Activated CD4-positive, alpha-beta T cell treated with anti-CD3 and anti-CD28 coated beads for 48 hours (primary cell): ENCODE measurements at regions not wholly inside any gene's neighbourhood (a gene's known extent, or its start where the extent isn't known, plus 50 kb on each side); places are given as distances from the start of the nearest gene placed in this dataset.

Source experiments
- DNase-seq: peaks from one replicate; pipeline ENCODE4 v3.0.0-alpha.2; 2020

GRCh38 chr4:43999669-44000068 lies 448.9 kb downstream of the KCTD8 start:
- no peak for DNase-seq

DNA sequence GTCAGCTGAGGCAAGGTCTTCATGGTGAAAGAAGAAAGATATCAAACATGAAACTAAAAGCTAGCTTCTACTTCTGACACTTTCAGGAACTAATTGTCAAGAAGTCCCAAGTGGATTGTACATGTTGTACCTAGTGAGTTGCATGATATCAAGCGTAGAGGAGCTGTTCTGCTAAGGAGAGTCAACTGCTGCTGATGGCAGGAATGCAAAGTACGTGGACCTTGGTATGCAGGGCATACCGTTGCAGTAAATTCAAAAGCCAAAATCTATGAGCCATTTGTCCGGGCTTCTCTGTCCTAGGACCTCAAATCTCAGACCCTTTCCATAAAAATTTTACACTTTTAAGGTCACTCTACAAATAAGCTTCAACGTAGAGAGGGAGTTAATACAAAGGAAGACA lies 446.2 kb downstream of the KCTD8 start:
- DNase-seq, result no peak

DNA sequence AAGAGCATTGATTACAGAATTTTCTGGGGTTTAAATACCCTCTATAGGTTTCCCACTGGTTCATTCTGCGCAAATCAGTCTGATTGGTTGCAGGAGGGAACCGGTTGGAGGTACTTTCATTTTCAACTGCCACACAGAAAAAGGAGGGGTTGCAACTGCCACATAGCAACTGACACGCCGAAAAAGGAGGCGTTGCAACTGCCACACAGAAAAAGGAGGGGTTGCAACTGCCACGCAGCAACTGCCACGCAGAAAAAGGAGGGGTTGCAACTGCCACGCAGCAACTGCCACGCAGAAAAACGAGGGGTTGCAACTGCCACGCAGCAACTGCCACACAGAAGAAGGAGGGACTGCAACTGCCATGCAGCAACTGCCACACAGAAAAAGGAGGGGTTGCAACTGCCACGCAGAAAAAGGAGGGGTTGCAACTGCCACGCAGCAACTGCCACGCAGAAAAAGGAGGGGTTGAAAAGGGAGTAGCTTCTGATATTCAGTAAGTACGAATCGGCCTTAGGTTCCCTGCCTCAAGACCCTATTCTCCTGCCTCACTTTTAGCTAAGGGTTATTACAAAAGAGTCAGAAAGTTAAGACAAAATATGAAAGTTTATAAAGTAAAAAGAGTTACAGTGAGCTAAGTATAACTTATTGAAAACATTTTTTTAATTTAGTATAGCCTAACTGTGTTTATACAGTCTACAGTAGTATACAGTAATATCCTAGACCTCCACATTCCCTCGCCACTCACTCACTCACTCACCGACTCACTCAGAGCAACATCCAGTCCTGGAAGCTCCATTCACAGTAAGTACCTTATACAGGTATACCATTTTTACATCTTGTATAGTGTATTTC lies 431.8 kb downstream of the KCTD8 start:
- no peak for DNase-seq

DNA sequence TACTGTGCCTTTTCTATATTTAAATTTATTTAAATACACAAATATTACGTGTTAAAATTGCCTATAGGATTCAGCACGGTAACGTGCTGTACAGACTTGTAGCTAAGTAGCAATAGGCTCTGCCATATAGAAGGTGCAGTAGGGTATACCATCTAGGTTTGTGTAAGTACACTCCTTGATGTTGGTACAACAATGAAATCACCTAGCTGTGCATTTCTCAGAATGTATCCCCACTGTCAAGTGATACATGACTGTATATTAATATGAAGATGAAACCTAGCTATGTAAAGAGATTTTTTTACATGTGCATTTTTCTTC lies 431.2 kb downstream of the KCTD8 start:
- no peak for DNase-seq

DNA sequence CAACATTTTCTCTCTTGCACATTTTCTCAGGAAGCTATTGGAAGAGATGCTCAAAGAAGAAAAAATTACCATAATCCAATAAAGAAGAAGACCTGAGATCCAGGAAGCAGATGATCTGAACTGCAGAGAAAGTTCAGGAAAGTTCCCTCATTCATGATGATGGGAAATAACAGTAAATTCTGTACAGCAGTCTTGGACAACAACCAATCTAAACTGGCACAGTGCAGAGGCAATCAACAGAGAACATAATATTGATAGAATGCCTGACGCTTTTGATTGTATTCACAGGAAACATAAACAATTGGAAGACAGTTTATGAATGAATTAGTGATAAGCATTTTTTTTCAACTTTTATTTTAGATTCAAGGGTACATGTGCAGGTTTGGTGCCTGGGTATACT lies 428.9 kb downstream of the KCTD8 start:
- no peak for DNase-seq

- DNase-seq, result no peak
These were observed 423.1 kb downstream of the KCTD8 start for GRCh38 chr4:44025376-44026020.

DNA sequence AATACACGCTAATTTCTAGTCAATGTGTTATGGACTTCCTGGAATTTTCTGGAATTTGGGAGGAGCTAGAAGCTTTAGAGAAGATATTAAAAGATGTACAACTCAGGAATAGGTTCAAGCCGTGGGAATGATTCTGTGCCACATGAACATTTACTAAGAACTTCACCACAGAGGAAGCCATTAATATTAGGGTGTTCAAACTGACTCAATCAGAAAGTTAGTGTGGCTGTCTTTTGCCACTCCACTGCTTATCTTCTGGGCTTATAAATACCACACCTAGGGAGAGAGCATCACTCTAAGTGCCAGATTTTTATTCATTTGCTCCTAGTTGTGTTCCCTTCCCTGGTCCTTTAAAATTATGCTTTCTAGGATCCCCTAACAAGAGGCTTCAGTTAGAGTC lies 409.8 kb downstream of the KCTD8 start:
- DNase-seq, result no peak

DNA sequence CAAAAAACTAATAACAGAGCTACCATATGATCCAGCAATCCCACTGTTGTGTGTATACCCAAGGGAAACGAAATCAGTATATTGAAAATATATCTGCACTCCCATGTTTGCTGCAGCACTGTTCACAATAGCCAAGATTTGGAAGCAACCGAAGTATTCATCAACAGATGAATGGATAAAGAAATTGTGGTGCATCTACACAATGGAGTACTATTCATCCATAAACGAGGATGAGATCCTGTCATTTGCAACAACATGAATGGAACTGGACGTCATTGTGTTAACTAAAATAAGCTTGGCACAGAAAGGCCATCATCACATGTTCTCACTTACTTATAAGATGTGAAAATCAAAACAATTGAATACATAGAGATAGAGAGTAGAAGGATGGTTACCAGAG lies 402.1 kb downstream of the KCTD8 start:
- DNase-seq, result no peak

DNA sequence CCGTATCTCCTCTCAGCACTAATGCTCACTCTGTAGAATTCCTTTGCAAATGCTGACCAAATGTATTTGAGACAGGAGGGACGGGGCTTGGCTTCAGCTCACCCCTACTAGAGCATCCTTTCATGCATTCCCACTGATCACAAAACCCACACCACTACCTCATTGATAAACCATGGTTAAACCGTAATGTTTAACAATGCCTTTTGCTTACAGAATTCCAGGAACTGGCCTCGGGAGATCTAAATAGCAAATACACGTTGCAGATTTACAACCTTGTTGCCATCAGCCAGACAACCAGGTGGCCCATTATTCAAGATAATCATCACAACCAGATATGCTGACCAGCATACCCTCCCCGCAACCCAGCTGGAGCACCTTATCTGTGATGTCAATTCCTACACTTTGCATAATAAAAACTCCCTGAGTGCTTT lies 391.9 kb downstream of the KCTD8 start:
- DNase-seq, result no peak

DNA sequence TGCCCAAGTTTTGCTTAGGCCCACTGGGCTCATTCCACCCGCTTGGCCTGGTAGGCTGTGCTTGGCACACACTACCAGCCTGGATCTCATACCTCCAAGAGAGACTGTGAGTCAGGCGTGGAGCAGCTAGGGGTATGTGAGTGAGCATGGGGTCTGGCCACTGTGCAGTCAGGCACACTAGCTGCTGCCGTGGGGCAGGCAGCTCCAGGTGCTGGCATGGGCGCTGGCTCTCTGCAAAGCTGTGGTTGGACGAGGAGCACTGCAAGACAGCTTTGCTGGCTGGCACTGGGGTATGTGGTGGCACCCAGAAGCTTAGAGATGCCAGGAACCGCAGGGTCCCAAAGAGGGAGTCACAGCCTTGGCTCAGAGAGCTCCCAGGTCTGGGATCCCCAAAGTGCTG lies 377.8 kb downstream of the KCTD8 start:
- no peak for DNase-seq

DNA sequence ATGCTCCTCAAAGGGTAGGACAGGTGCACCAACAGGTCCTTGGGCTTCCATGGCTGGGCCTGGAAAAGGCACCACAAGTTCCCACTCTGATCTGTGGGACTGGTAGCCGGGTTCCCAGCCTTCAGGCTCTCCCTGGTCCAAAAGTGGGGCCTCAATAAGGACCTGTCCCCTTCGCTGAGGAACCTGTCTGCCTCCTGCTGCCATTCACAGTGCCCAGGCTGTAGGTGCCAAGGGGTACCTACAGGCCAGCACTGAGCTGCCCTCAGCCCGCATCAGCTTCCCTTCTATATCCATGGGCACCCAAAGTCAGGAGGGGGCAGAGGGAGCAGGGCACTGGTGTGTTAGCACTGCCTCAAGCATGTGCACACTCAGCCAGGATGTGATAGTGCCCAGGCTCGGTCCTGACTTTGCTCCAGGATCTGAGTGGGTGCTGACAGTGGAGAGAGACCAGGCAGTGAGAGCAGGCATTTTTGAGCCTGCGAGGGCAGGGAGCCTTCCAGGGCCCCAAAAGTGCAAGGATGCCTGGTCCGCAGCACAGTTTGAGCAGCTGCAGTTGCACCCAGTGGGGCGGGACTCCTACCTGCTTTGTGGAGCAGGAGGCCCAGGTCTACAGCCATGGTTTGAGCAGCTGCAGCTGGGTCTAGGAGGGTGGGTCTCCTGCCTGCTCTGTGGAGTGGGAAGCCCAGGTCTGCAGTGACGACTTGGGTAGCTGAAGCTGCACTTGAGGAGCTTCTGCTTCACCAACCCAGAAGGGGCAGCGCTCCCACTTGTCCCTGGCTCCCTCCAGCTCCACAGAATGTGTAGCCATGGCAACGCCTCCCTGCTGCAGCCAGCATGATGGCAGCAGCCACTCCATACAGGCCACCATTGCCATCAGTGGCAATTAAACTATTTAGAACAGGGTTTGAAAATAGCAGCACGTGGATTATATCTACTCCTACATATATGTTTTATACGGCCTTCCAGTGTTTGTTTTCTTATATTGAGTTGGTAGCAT lies 376.4 kb downstream of the KCTD8 start:
- DNase-seq, result no peak

GRCh38 chr4:44086753-44087152 lies 361.9 kb downstream of the KCTD8 start:
- no peak for DNase-seq

DNA sequence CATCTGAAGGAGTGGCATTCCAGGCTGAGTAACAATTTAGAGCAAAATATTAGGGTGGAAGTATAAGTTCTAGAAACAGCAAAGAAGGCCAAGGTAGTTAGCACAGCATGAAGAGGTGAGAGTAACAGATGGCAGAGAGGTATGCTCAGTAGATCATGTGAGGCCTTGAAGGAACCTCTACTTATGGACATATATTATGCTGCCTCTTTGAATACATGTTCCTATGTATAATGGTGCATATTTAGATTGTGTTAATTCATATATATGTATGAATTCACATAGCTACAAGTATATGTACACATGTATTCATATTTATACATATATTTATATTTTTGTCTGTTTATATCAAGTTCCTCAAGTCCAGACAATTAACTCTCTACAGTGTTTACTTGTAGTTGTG lies 355.2 kb downstream of the KCTD8 start:
- DNase-seq, result no peak

- DNase-seq, result no peak
These were observed 349.6 kb downstream of the KCTD8 start for GRCh38 chr4:44098973-44099372.

DNA sequence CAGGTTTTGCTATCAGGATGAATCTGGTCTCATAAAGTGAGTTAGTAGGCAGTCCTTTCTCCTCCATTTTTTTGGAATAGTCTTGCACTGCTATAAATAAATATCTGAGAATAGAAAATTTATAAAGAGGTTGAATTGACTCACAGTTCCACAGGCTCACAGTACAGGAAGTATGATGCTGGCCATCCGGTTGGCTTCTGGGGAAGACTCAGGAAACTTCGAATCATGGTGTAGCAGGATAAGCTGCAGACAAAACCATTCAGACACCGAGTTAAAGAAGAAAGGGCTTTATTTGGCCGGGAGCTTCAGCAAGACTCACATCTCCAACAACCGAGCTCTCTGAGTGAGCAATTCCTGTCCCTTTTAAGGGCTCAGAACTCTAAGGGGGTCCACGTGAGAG lies 348.2 kb downstream of the KCTD8 start:
- no peak for DNase-seq

- DNase-seq, result no peak
These were observed 329.5 kb downstream of the KCTD8 start for GRCh38 chr4:44118971-44119680.

DNA sequence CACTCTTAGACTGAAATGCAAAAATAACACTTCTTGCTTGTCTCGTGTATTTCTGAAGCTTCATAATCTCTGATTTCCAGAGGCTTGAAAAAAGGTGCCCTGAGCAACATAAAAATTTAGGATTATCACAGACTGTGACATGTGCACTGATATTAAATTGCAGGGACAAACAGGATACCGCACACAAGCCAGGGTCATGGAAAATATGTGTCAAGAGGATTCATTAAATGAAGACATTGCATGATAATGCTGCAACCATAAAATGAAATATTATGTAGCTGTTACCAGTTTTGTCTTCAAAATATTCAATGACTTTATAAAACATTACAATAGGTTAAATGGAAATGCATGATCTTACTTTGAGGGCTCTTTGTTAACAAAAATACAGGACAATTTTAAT lies 328.0 kb downstream of the KCTD8 start:
- DNase-seq, result no peak

DNA sequence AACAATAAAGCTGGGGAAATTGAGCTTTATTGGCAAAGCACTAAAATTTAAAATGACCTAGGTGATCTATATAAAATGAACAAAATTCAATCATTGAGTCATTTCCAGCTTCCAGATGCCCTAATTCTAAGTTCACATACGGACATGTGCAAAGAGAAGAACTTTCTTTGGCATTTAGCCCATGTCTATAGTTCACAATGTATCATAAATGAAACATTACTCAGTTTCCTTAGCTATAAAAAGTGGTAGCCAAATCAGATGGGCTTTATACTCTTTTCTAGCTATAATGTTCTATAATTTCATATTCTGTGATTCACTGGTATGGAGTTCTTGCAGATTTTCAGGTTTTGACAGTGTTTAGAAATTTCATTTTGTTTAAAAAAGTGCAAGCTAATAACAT lies 327.4 kb downstream of the KCTD8 start:
- no peak for DNase-seq
